HG02852 (cell line): ENCODE measurements at regions not wholly inside any gene's neighbourhood (a gene's known extent, or its start where the extent isn't known, plus 50 kb on each side); places are given as distances from the start of the nearest gene placed in this dataset.
"Not testable (repeated sequence)": the region's sequence is repeated elsewhere in the genome, so short reads cannot be mapped to it uniquely, and the experiment has no call there.

ENCODE experiments used
- ATAC-seq: cut with Tn5 transposase; IDR thresholded peaks from one replicate; pipeline ENCODE4 v1.9.1; 2021; ENCODE audit warnings: mild to moderate bottlenecking, moderate library complexity; ENCODE audit not compliant: unreplicated experiment

DNA sequence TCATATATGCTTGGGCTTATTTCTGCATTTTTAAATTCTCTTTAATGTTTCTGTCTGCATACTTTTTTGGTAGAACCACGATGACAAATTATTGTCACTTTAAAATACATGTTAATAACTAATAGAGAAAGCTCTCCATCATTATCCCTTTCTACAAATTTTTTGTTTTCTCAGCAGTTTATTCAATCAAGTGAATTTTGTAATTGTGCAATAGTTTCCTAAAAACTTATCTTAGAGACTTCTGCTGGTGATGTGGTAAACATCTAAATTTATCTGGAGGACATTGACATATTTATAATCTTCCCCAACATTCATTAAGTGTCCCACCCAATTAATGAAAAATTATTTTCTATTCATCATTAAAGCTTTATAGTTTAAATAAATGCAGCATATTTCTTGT, 215.3 kb downstream of the MEX3B start:
- no peak for ATAC-seq

DNA sequence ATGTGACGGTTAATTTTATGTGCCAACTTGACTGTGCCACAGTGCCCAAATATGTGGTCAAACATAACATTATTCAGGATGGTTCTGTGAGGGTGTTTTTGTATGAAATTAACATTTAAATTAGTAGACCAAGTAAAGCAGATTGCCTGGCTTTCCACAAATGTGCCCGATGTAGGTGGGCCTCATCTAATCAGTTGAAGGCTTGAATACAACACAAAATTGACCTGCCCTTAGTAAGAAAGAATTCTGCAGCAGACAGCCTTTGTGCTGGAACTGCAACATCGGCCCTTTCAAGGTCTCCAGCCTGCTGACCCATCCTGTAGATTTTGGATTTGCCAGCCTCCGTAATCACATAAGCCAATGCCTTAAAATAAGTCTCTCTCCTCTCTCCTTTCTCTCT, 215.9 kb downstream of the MEX3B start:
- ATAC-seq: no peak

DNA sequence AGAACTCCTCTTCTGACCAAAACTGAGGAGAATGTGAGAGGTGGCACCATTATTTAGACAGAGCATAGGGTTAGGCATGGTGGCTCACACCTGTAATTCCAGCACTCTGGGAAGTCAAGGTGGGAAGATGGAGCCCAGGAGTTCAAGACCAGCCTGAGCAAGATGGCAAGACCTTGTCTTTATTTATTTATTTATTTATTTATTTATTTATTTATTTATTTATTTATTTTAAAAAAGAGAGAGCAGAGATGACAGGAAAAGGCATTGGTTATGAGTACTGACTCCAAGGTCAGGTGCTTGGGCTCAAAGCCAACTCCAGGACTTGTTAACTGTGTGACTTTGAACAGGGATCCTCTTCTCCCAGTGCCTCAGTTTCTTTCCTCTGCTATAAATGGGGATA, 217.7 kb downstream of the MEX3B start:
- ATAC-seq: no peak

- no peak for ATAC-seq
Observed at GRCh38 chr15:81825136-81825535, 220.7 kb downstream of the MEX3B start.

GRCh38 chr15:81822587-81822986, 223.2 kb downstream of the MEX3B start:
- not testable (repeated sequence) for ATAC-seq

- ATAC-seq: no peak
Observed at GRCh38 chr15:81819924-81820635, 225.7 kb downstream of the MEX3B start.

DNA sequence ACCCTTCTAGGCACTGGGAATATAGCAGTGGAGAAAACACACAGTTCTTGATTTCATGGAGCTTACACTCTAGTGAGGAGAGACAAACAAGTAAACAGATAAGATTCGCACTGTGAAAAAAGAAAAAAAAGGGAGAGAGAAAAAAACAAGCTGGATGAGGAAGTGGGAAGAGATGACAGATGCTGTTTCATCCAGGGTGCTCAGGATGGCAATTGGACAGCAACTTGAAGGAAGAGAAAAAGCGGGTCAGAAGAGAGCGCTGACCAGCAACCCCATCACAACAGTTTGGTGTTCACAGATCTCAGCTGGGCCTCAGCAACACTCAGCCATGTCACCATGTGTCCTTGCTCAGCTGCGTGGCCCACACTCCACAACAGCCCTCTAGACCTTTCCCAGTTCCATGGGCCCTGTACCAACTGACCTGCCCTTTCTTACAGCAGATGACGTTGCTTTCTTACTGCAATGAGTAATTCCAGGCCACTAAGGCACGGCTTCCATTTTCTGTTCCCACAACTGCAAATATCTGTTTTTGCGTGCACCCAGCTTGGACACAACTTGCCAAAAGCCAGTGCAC, 230.8 kb downstream of the MEX3B start:
- no peak for ATAC-seq

DNA sequence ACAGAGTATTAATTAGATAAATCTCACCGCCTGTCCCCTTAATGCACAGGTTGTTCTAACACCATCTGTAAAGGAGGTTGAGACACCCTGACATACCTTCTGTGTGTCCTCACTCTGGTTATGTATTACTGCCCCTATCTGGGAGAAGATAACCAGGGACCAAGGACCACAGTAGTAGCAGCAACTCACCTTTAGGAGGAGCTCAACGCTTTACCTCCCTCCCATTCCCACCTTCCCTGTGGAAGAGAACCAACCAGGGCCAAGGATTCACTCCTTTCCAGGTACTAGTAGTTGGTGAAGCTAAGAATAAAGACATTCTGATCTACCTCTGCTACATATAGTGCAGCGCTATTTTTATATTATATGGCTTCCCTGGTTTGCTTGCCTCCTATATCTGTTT, 232.6 kb downstream of the MEX3B start:
- no peak for ATAC-seq

DNA sequence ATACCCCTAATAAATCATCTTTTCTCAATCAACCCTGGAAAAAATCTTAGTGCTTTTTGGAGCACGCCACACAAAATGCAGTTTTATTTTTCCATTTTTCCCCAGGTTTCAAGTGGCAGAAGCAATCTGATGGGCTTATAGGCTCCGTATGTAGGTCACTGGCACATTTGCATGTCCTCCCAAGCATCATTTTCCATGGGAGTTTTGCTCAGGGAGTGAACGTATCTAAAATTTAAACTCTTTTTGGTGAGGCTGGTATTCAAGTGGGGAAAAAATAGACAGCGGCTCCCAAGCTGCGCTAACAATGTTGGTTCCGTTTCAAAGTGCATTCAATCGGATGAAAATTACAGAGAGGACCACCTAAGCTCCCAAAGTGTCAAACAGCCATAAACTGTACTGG, 233.4 kb downstream of the MEX3B start:
- ATAC-seq: no peak

GRCh38 chr15:81811736-81812135, 234.1 kb downstream of the MEX3B start:
- ATAC-seq: no peak

DNA sequence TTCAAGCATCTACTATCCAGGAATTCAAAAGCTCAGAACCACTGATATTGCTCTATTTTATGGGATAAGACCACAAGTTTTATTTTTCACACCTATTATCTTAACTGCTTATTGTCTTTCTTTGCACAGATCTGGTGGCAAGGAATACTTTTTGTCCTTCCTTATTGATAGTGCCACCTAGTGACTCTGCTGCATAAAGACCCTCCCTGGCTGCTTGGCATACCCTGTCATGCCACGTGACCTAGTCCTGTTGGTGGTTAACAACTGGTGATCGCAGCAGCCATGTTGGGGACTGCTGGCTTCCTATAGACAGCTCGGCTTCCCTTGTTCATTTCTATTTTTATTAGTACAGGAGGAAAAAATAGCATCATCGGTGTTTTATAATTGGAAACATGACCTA, 236.3 kb downstream of the MEX3B start:
- no peak for ATAC-seq

- ATAC-seq: no peak
Observed at GRCh38 chr15:81807806-81808205, 238.0 kb downstream of the MEX3B start.

GRCh38 chr15:81807186-81807585, 238.6 kb downstream of the MEX3B start:
- ATAC-seq: no peak

DNA sequence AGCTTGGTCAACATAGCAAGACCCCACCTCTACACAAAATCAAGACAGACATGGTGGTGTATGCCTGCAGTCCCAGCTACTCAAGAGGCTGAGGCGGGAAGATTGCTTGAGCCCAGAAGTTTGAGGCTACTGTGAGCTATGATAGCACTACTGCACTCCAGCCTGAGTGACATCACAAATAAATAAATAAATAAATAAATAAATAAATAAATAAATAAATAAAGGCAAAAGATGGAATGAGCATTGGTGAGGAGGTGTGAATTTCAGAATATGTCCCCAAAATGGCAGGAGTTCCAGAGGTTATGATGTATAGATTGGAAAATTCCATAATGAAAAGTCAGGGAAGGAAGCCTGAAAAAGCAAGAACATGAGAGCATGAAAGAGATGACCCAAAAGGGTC, 249.9 kb downstream of the MEX3B start:
- ATAC-seq: no peak

- no peak for ATAC-seq
Observed at GRCh38 chr15:81792646-81793045, 253.2 kb downstream of the MEX3B start.

DNA sequence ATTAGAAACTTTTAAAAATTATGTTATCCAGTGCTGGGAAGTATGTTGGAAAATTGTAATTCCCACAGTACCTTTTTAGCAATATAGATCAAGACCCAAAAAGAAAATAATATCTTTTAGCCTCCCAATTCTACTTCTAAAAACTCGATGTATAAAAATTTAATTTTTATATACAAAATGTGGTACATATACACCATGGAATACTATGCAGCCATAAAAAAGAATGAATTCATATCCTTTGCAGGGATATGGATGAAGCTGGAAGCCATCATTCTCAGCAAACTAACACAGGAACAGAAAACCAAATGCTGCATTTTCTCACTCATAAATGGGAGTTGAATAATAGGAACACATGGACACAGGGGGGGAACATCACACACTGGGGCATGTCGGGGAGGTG, 254.5 kb downstream of the MEX3B start:
- not testable (repeated sequence) for ATAC-seq

DNA sequence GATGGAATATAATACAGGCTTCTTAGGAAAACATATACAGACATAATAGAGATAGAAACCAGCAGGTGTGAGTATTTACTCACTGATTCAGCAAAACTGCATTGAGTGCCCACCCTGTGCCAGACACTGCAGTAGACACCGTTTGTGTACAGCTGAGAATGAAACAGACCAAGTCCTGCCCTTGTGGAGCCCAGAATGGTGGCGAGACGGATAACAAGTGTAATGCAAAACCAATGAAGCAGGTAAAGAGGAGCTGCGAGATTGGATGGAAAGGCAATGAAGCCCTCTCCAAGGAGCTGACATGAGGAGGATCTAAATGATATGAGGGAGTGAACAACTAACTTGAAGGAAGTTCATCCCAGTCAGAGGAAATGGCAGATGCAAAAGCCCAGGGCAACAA, 256.4 kb downstream of the MEX3B start:
- ATAC-seq: no peak

DNA sequence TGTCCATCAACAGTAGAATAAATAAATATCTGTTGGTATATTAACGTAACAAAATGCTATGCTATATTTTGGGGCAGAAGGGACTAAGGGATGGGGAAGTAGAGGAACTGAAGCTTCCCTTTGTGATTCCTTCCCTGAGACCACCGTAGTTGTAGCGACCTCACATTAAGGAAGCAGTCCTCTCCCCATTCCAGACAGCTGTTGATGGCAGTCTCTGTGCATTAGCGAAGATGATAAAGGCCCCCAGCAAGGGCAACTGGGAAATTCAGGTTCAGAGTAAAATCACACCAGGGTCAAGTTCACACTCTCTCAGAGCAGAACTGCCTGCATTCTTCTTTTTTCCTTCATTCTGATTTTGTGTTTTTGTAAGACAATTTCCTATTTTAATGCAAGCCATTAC, 259.0 kb downstream of the MEX3B start:
- no peak for ATAC-seq

- ATAC-seq: no peak
Observed at GRCh38 chr15:81785679-81786078, 260.1 kb downstream of the MEX3B start.

GRCh38 chr15:81785181-81785580, 260.6 kb downstream of the MEX3B start:
- ATAC-seq: no peak

DNA sequence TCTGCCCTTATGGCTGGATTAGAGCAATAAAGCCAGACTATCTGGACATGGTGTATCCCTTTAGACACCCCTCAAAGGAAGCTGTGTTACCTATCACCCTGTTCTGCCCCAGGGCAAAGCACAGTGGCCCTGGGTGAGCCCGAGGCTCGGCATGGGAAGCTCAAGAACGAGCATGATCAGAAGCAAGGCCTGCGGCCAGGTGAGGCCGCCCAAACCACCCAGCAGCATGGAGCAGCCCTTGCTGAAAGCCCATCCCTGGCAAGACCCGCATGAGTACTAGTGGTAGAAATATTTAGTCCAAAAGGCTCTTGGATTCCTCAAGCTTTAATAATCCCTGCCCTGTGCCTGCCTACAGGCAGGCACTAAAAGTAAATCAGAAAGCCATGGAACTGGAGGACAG, 261.1 kb downstream of the MEX3B start:
- ATAC-seq: no peak

DNA sequence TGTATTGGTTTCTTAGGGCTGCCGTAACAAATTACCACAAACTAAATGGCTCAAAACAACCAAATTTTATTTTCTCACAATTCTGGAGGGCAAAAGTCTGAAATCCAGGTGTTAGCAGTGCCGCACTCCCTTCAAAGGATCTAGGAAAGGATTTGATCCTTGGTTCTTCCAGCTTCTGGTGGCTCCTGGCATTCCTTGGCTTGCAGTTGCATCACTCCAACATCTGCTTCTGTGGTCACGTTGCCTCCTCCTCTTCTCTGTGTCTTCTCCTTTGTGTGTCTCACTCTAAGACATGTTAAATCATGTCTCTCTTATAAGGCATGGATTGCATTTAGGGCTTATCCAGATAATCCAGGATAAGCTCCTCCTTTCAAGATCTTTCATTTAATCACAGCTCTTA, 262.2 kb downstream of the MEX3B start:
- no peak for ATAC-seq

GRCh38 chr15:81783076-81783475, 262.7 kb downstream of the MEX3B start:
- ATAC-seq: no peak
